ENCODE measurements at regions not wholly inside any gene's neighbourhood (a gene's known extent, or its start where the extent isn't known, plus 50 kb on each side); places are given as distances from the start of the nearest gene placed in this dataset.

GRCh38 chr17:14875557-14876412 lies 389.3 kb downstream of the PMP22 start:
- Histone ChIP-seq H3K4me2 (ENCODE audit: low read length) (no peak overlapping the region), H3K4me1 (ENCODE audit: control insufficient read depth, insufficient read depth, low read length) (peaks cover 8% of the 10 kb centered on the region), H3K27me3 (ENCODE audit: control insufficient read depth, insufficient read depth, low read length) (no peaks in the 10 kb centered on the region), H3K36me3 (ENCODE audit: insufficient read depth, low read length) (no peaks in the 10 kb centered on the region), H3K9ac (ENCODE audit: low read depth, low read length) (no peak overlapping the region), H3K4me3 (ENCODE audit: low read length) (no peak overlapping the region), H3K9me3 (replicated peaks; ENCODE audit: low read length) (no peaks in the 10 kb centered on the region)

GRCh38 chr17:14873996-14874395 lies 391.1 kb downstream of the PMP22 start:
- Histone ChIP-seq H3K4me1 (ENCODE audit: control insufficient read depth, insufficient read depth, low read length) (peaks cover 8% of the 10 kb centered on the region), H3K36me3 (ENCODE audit: insufficient read depth, low read length) (no peaks in the 10 kb centered on the region), H3K9me3 (replicated peaks; ENCODE audit: low read length) (no peaks in the 10 kb centered on the region)

GRCh38 chr17:14873540-14873939 lies 391.6 kb downstream of the PMP22 start:
- H3K4me1 ChIP-seq (ENCODE audit: control insufficient read depth, insufficient read depth, low read length), result peaks cover 8% of the 10 kb centered on the region
- H3K9me3 ChIP-seq (replicated peaks; ENCODE audit: low read length), result no peaks in the 10 kb centered on the region
- H3K36me3 ChIP-seq (ENCODE audit: insufficient read depth, low read length), result no peaks in the 10 kb centered on the region
- no peak overlapping the region for H3K4me3 ChIP-seq (ENCODE audit: low read length)
- H3K4me2 ChIP-seq (ENCODE audit: low read length), result no peak overlapping the region
- H3K27me3 ChIP-seq (ENCODE audit: control insufficient read depth, insufficient read depth, low read length), result no peaks in the 10 kb centered on the region
- H3K9ac ChIP-seq (ENCODE audit: low read depth, low read length), result no peak overlapping the region

More at GRCh38 chr17:14873996-14874395, 391.1 kb downstream of the PMP22 start:
- Histone ChIP-seq H3K9ac (ENCODE audit: low read depth, low read length) (no peak overlapping the region), H3K4me3 (ENCODE audit: low read length) (no peak overlapping the region), H3K4me2 (ENCODE audit: low read length) (no peak overlapping the region), H3K27me3 (ENCODE audit: control insufficient read depth, insufficient read depth, low read length) (no peaks in the 10 kb centered on the region)

- peaks cover 8% of the 10 kb centered on the region for H3K4me1 ChIP-seq (ENCODE audit: control insufficient read depth, insufficient read depth, low read length)
- no peak overlapping the region for H3K9ac ChIP-seq (ENCODE audit: low read depth, low read length)
- H3K27me3 ChIP-seq (ENCODE audit: control insufficient read depth, insufficient read depth, low read length), result no peaks in the 10 kb centered on the region
- no peak overlapping the region for H3K4me2 ChIP-seq (ENCODE audit: low read length)
- H3K36me3 ChIP-seq (ENCODE audit: insufficient read depth, low read length), result no peaks in the 10 kb centered on the region
- H3K9me3 ChIP-seq (replicated peaks; ENCODE audit: low read length), result no peaks in the 10 kb centered on the region
- H3K4me3 ChIP-seq (ENCODE audit: low read length), result no peak overlapping the region
Observed at GRCh38 chr17:14871921-14872320, 393.2 kb downstream of the PMP22 start.

- no peaks in the 10 kb centered on the region for H3K36me3 ChIP-seq (ENCODE audit: insufficient read depth, low read length)
- H3K4me3 ChIP-seq (ENCODE audit: low read length), result no peak overlapping the region
- no peaks in the 10 kb centered on the region for H3K27me3 ChIP-seq (ENCODE audit: control insufficient read depth, insufficient read depth, low read length)
- H3K4me1 ChIP-seq (ENCODE audit: control insufficient read depth, insufficient read depth, low read length), result no peaks in the 10 kb centered on the region
- H3K9ac ChIP-seq (ENCODE audit: low read depth, low read length), result no peak overlapping the region
- H3K9me3 ChIP-seq (replicated peaks; ENCODE audit: low read length), result no peaks in the 10 kb centered on the region
- H3K4me2 ChIP-seq (ENCODE audit: low read length), result no peak overlapping the region
Observed at GRCh38 chr17:14866266-14866665, 398.9 kb downstream of the PMP22 start.

GRCh38 chr17:14864127-14864526 lies 401.0 kb downstream of the PMP22 start:
- Histone ChIP-seq H3K36me3 (ENCODE audit: insufficient read depth, low read length) (no peaks in the 10 kb centered on the region), H3K4me2 (ENCODE audit: low read length) (no peak overlapping the region), H3K9me3 (replicated peaks; ENCODE audit: low read length) (no peaks in the 10 kb centered on the region), H3K9ac (ENCODE audit: low read depth, low read length) (no peak overlapping the region), H3K4me1 (ENCODE audit: control insufficient read depth, insufficient read depth, low read length) (peaks cover 4% of the 10 kb centered on the region), H3K27me3 (ENCODE audit: control insufficient read depth, insufficient read depth, low read length) (no peaks in the 10 kb centered on the region), H3K4me3 (ENCODE audit: low read length) (no peak overlapping the region)

GRCh38 chr17:14859542-14859941 lies 405.6 kb downstream of the PMP22 start:
- peaks cover 4% of the 10 kb centered on the region for H3K4me1 ChIP-seq (ENCODE audit: control insufficient read depth, insufficient read depth, low read length)
- H3K4me3 ChIP-seq (ENCODE audit: low read length), result no peak overlapping the region
- no peak overlapping the region for H3K9ac ChIP-seq (ENCODE audit: low read depth, low read length)
- no peaks in the 10 kb centered on the region for H3K9me3 ChIP-seq (replicated peaks; ENCODE audit: low read length)
- H3K27me3 ChIP-seq (ENCODE audit: control insufficient read depth, insufficient read depth, low read length), result no peaks in the 10 kb centered on the region
- H3K36me3 ChIP-seq (ENCODE audit: insufficient read depth, low read length), result no peaks in the 10 kb centered on the region
- no peak overlapping the region for H3K4me2 ChIP-seq (ENCODE audit: low read length)

GRCh38 chr17:14856176-14856575 lies 408.9 kb downstream of the PMP22 start:
- H3K36me3 ChIP-seq (ENCODE audit: insufficient read depth, low read length), result no peaks in the 10 kb centered on the region
- H3K4me2 ChIP-seq (ENCODE audit: low read length), result no peak overlapping the region
- no peaks in the 10 kb centered on the region for H3K9me3 ChIP-seq (replicated peaks; ENCODE audit: low read length)
- peaks cover 4% of the 10 kb centered on the region for H3K4me1 ChIP-seq (ENCODE audit: control insufficient read depth, insufficient read depth, low read length)
- H3K9ac ChIP-seq (ENCODE audit: low read depth, low read length), result no peak overlapping the region
- H3K27me3 ChIP-seq (ENCODE audit: control insufficient read depth, insufficient read depth, low read length), result no peaks in the 10 kb centered on the region
- no peak overlapping the region for H3K4me3 ChIP-seq (ENCODE audit: low read length)

- Histone ChIP-seq H3K4me2 (ENCODE audit: low read length) (no peak overlapping the region), H3K27me3 (ENCODE audit: control insufficient read depth, insufficient read depth, low read length) (no peaks in the 10 kb centered on the region), H3K36me3 (ENCODE audit: insufficient read depth, low read length) (no peaks in the 10 kb centered on the region), H3K4me1 (ENCODE audit: control insufficient read depth, insufficient read depth, low read length) (peaks cover 2% of the 10 kb centered on the region), H3K4me3 (ENCODE audit: low read length) (no peak overlapping the region), H3K9me3 (replicated peaks; ENCODE audit: low read length) (no peaks in the 10 kb centered on the region), H3K9ac (ENCODE audit: low read depth, low read length) (no peak overlapping the region)
Observed at GRCh38 chr17:14854691-14855090, 410.4 kb downstream of the PMP22 start.

GRCh38 chr17:14845591-14846281 lies 419.4 kb downstream of the PMP22 start:
- H3K9me3 ChIP-seq (replicated peaks; ENCODE audit: low read length), result no peaks in the 10 kb centered on the region
- peak overlapping the region; percentile 17 for H3K4me3 ChIP-seq (ENCODE audit: low read length)
- no peaks in the 10 kb centered on the region for H3K36me3 ChIP-seq (ENCODE audit: insufficient read depth, low read length)
- peaks cover 28% of the 10 kb centered on the region for H3K4me1 ChIP-seq (ENCODE audit: control insufficient read depth, insufficient read depth, low read length)
- H3K27me3 ChIP-seq (ENCODE audit: control insufficient read depth, insufficient read depth, low read length), result no peaks in the 10 kb centered on the region
- H3K9ac ChIP-seq (ENCODE audit: low read depth, low read length), result no peak overlapping the region
- H3K4me2 ChIP-seq (ENCODE audit: low read length), result peak overlapping the region; percentile 26

GRCh38 chr17:14843086-14843795 lies 421.9 kb downstream of the PMP22 start:
- Histone ChIP-seq H3K27me3 (ENCODE audit: control insufficient read depth, insufficient read depth, low read length) (no peaks in the 10 kb centered on the region), H3K9me3 (replicated peaks; ENCODE audit: low read length) (no peaks in the 10 kb centered on the region), H3K4me3 (ENCODE audit: low read length) (no peak overlapping the region), H3K36me3 (ENCODE audit: insufficient read depth, low read length) (no peaks in the 10 kb centered on the region), H3K4me2 (ENCODE audit: low read length) (no peak overlapping the region), H3K4me1 (ENCODE audit: control insufficient read depth, insufficient read depth, low read length) (peaks cover 42% of the 10 kb centered on the region), H3K9ac (ENCODE audit: low read depth, low read length) (no peak overlapping the region)

All from skeletal muscle satellite cell (primary cell).